ENCODE measurements at regions not wholly inside any gene's neighbourhood (a gene's known extent, or its start where the extent isn't known, plus 50 kb on each side); places are given as distances from the start of the nearest gene placed in this dataset.
"Not testable (repeated sequence)": the region's sequence is repeated elsewhere in the genome, so short reads cannot be mapped to it uniquely, and the experiment has no call there.

- DNase-seq, result not testable (repeated sequence)
Measured at GRCh38 chr5:118462276-118462675, 526.1 kb downstream of the DTWD2 start.

GRCh38 chr5:118461436-118461835 lies 526.9 kb downstream of the DTWD2 start:
- no peak for DNase-seq

GRCh38 chr5:118459490-118459889 lies 528.9 kb downstream of the DTWD2 start:
- DNase-seq, result no peak

GRCh38 chr5:118456085-118456484 lies 532.3 kb downstream of the DTWD2 start:
- no peak for DNase-seq

GRCh38 chr5:118451697-118452247 lies 536.6 kb downstream of the DTWD2 start:
- no peak for DNase-seq

GRCh38 chr5:118450554-118451332 lies 537.6 kb downstream of the DTWD2 start:
- no peak for DNase-seq

- no peak for DNase-seq
Measured at GRCh38 chr5:118447350-118447749, 541.0 kb downstream of the DTWD2 start.

- DNase-seq, result no peak
Measured at GRCh38 chr5:118441956-118442355, 546.4 kb downstream of the DTWD2 start.

- no peak for DNase-seq
Measured at GRCh38 chr5:118441034-118441433, 547.3 kb downstream of the DTWD2 start.

GRCh38 chr5:118440496-118440895 lies 547.9 kb downstream of the DTWD2 start:
- DNase-seq, result no peak

GRCh38 chr5:118439831-118440230 lies 548.5 kb downstream of the DTWD2 start:
- no peak for DNase-seq

- no peak for DNase-seq
Measured at GRCh38 chr5:118435131-118435530, 553.2 kb downstream of the DTWD2 start.

- no peak for DNase-seq
Measured at GRCh38 chr5:118434522-118434921, 553.8 kb downstream of the DTWD2 start.

- no peak for DNase-seq
Measured at GRCh38 chr5:118430076-118430475, 558.3 kb downstream of the DTWD2 start.

- DNase-seq, result no peak
Measured at GRCh38 chr5:118407958-118408357, 580.4 kb downstream of the DTWD2 start.

GRCh38 chr5:118405650-118406061 lies 582.7 kb downstream of the DTWD2 start:
- no peak for DNase-seq

GRCh38 chr5:118397236-118397635 lies 591.1 kb downstream of the DTWD2 start:
- no peak for DNase-seq

- no peak for DNase-seq
Measured at GRCh38 chr5:118392491-118392890, 595.9 kb downstream of the DTWD2 start.

- not testable (repeated sequence) for DNase-seq
Measured at GRCh38 chr5:118382931-118383330, 605.4 kb downstream of the DTWD2 start.

- no peak for DNase-seq
Measured at GRCh38 chr5:118379470-118379869, 608.9 kb downstream of the DTWD2 start.

- DNase-seq, result no peak
Measured at GRCh38 chr5:118378959-118379358, 609.4 kb downstream of the DTWD2 start.

GRCh38 chr5:118377420-118377819 lies 610.9 kb downstream of the DTWD2 start:
- DNase-seq, result no peak

- no peak for DNase-seq
Measured at GRCh38 chr5:118371973-118372831, 616.1 kb downstream of the DTWD2 start.

- DNase-seq, result no peak
Measured at GRCh38 chr5:118366429-118366828, 621.9 kb downstream of the DTWD2 start.
